Dermis microvascular lymphatic vessel endothelial cell (primary cell): ENCODE measurements at regions not wholly inside any gene's neighbourhood (a gene's known extent, or its start where the extent isn't known, plus 50 kb on each side); places are given as distances from the start of the nearest gene placed in this dataset.

Source experiments
- DNase-seq, 2 donors: peaks; one replicate each; pipeline versions ENCODE4 v3.0.0 to v3.0.0-alpha.2; 2010; ENCODE audit warnings: low read depth in 2 of 2

DNA sequence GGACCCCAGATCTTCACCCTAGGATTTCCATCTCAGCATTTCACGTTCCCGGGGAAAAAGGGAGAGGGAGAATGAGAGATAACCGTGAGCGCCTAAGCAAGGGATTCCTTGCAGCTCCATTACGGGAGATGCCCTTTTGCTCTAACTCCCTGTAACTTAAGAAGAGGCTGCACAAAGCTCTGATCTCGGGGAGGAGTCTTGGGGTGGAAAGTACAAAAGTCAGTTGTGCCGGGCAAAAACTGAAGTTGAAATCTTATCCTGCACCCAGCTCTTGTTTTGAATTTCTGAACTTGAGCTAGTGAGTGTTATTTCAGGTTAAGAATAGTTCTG is 256.4 kb upstream of the SOX21 start:
- DNase-seq, result no peak

DNA sequence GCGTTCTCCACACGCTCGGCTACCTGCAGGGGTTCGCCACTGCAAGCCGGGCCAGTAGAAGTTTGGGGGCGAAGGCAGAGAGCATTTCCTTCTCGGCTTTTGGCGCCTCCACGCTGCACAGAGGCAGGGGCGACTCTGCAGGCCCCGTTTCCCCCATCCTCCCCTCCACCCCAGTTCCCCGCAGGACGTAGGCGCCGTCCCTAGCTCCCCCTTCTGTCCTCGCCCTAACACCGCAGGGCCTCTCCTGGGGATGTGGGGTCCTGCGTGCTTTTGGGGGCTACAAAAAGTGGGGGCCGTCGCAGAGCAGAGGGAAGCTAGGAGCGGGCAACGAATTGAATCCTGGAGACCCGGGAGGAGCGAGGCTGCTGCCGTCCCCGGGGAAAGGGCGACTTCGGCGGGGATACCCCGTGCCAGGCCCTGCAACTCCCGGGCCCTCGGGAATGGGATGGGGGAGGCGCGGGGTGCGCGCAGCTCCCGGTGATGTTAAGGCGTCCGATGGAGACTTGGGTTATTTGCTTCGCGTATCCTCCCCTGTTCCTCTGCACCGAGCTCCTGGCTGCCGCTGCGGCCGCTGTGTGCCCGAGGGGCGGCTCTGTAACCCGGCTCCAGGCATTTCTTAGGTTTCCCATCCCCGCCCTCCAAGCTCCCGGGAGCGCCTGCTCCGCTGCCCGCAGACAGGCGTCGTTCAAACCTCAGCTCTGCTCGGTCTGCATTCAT is 255.9 kb upstream of the SOX21 start:
- DNase-seq, result no peak

DNA sequence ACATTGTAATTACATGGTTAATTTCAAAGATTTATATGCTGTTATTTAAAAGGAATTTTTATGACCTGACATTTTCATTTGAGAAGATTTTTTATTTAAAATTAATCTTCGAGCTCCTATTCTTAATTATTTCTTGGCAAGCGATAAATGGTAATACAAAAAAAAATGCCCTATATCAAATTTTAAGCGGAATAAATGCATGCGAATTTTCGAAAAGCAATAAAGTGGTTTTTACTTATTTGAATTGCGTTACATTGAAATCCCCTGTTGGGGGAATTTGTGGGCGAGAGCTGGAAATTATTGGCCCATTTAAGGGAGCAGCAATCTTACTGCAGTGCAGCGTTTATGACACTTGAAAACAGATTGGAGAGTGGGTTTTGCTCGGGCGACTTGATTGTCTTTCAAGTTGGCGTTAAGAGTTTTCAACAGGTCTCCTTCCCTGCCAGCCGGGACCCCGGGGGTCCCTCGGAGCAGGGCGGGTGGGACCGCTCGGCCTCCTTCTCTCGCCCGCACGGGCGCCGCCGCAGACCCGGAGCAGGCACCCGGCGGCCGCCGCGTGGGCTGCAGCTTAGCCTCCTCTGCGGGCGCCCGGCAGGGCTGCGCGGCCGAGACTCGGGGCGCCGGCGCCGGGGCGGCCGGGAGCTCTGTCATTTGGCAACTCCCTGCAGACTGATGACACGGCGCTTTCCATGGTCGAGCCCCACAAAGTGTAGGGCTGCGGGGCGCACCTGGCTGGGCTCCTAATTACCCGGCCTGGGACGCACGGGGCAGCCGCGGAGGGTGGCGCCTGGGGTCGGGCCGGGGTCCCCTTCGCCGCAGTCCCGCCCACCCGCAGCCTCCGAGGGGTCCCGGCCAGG is 255.1 kb upstream of the SOX21 start:
- peak in 1 of 2 donors; percentile 14 for DNase-seq

DNA sequence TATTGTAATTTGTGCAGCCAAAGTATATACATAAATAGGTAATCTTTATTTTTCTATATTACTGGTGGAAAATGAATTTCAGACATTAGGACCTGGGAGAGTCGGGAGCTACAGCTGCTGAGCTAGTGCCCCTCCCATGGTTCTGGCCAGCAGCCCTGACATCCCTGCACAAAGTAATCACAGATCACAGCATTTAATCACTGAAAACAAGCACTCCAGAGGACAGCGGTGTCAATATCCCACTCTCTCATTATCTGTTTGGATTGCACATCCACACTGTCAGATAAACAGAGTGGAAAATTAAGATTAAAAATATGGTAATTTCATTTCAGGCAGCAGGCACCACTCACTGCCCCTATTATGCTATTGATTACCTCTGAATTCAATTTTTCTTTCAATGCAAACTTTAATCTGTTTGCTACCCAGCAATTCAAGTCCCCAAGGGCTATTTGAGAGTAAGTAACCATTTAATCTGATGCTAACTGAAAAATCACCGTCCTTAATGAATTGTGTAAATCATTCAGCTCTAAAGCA is 254.1 kb upstream of the SOX21 start:
- DNase-seq, result no peak

DNA sequence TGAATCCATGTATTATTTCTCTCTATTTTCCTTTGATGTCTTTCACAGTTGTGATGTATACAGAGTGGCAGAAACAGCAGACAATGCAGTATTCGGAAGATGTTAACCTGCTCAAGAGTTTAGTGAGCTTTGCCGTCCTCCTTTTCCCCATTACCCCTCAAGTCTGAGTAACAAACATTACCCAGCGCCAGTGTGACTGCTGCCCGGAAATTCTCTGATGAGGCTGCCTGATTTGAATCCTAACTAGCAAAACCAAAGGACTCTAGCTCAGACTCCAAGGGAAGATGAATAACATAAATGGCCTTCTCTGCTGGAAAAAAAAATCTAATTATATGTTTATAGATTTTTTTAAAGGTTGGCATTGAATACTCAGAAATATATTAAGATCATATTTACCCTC is 247.3 kb upstream of the SOX21 start:
- no peak for DNase-seq

DNA sequence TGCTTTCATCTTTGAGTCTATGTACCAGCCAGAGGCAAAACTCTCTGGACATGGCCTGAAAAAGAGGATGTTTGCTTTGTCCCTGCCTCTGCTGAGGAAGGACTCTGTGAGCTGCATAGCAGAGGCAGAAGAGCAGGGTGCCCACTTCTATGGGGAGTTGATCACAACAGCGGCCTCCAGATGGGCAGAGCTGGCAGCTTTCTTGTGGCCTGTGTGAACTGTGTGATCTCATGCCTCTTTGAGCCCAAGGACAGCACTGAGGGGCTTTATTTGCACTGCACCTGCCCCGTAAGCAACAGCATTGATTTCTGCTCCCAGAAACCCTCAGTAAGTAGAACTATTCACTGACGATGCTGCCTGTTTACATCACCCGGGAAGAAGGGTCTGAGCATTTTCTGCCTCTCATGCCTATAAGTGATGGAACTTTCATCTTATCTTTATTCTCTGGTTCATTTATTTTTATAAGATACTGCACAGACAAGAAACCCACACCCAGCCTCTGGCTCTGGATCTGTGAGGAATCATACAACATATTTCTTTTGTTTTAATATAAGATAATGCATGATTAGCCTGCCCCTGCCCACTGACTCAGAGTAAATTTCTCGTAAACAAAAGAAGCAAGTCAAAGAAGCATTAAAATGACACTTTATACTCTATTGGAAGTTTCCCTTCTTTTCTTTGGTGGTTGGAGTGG is 244.2 kb upstream of the SOX21 start:
- no peak for DNase-seq

DNA sequence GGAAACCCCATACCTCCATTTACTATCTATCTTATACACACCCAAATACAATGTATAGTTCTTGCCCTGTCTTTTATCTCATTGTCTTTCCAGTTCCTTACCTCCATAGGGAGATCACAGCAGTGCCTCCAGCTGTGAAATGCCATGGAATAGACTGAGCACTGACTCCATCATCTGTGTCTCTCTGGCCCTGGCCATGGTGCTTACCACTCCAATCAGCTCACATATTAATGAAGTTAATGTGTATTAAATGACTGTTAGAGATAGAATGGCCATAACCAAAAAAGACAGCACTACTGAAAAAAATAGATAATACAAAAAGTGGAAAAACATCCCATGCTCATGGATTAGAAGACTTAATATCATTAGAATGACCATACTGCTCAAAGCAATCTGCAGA is 240.4 kb upstream of the SOX21 start:
- no peak for DNase-seq

DNA sequence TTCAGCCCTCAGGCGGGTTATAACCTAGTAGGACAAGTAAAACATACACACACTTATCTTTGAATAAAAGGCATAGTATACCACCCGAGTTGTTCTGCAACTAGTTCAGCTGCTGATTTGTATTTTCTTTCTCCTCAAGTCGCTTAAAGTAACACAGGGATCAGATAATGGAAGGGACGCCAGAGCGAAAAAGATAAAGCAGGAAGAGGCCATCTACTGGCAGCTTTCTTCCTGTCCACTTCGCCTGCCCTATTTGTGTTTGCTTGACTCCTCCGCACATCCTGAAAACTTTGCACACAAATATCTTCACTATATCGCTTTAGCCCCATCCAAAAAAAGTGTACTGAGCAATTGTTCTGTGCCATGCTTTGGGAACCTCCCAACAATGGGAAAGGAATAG is 238.0 kb upstream of the SOX21 start:
- DNase-seq, result peak; percentile 32 to 33

DNA sequence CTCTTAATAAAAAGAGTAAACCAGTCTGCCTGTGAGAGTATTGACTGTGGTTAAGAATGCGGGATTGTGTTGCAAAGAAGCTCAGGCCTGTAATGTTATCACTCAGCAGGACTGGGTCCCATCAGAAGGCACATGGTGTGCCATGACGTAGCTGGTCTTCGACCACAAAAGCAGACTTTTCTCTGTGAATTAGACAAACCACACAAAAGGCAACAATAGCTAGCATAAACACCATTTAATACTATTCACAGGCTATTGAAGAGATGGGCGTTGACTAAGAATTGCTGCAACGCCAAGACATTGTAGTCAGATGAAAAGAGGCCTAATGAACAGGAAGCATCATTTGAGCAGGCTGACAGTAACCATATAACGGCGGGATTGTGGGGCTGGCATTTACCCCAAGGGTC is 235.6 kb upstream of the SOX21 start:
- no peak for DNase-seq

DNA sequence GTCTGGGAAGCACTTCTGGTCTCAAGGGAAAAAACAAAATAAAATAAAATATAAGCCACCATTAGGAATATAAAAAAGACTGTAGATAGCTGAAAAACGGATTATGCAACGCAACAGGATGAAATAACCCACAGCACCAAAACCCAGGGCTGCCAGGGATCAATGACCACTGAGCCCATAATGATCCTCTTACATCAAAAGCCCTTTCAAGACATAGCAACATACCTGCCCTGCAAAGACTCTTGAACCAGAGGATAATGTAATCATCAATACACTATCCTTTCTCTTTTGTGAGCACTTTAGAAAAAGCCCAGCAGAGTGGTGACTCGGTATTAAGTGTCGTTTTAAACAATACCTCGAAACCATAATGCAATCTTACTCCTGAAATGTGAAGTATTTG is 235.0 kb upstream of the SOX21 start:
- no peak for DNase-seq

DNA sequence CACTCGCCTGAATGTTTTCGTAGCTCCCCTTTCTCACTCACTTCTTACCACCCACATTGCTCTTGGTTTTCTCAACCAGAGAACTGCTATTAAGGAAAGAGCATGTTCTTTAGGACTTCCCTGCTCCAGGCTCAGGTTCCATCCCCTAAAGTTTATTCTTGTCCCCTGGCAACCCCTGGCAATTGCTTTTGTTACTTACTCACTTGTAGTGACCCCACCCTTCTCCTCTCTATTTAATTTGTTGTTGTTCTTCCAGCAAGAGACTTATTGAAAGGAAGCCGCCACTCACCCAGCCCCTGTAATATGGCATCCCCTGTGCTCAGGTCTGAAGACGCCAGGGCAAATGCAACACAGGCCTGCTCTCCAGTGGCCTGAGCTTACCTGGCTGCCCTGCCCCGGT is 233.7 kb upstream of the SOX21 start:
- no peak for DNase-seq

DNA sequence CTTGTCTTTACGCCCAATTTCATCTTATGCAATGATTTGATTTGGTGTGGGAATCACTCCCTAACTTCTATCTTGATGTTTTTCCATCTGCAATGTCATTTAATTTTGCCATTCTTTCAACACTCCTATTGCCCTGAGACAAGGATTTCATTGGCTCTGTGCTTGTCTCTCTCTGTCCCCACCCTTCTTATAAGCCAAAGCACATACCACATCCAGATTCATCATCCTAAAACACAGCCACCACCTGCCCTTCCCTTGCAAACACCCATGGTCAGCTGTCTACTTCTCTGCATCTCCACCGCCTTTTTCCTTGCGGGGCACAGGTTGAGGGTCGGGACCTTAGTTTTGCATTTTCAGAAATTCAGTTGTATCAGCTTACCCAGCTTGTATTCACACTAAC is 225.8 kb upstream of the SOX21 start:
- DNase-seq, result no peak

DNA sequence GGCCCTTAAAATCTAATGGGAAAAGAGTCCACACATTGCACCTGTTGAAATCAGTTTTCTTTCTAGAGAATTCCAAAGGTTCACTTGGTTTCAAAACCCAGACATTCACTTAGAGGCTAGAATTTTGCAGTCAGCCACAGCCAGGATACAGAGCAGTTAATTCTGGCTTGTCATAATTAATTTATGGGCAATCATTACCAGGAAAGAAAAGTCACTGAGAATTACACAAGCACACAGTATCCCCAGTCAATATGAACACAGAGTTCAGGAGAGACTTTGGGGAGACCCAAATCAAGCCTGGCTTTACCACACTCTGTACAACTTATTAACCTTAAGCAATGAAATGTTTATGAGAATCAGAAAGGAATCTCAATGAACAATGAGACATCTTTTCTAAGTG is 224.3 kb upstream of the SOX21 start:
- DNase-seq, result no peak

DNA sequence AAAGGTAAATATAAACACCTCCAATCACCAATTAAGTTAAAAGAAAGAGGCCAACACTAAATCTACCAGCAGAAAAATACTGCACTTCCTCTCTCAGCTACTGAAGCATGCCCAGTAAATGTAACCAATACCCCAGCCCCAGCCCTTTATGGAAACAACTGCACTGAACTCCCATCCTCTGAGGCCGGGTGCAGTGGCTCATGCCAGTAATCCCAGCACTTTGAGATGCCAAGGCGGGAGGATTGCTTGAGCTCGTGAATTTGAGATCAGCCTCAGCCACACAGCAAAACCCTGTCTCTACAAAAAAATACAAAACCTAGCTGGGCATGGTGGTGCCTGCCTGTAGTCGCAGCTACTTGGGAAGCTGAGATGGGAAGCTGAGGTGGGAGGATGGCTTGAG is 221.6 kb upstream of the SOX21 start:
- DNase-seq, result no peak

DNA sequence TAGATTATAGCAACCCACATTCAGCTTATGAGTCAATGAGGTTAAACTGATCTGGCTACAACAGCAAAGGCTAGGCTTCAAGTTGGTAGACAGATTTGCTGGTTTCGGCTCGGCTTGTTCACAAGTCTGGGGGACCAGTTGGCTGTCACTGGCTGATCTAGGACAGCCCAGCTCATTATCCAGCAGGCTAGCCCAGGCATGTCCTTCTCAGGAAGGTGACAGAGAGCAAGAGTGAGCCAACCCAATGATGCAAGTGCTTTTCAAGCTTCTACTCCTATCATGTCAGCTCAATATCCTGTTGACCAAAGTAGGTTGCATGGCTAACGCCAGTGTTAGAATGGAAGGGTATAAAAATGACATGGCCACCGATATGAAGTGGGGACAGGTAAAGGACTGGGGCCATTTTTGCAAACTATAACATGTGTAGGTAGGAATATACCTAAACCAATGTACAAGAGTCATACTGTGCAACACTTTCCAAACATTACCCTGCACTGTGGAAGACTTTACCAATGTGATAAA is 220.9 kb upstream of the SOX21 start:
- no peak for DNase-seq

DNA sequence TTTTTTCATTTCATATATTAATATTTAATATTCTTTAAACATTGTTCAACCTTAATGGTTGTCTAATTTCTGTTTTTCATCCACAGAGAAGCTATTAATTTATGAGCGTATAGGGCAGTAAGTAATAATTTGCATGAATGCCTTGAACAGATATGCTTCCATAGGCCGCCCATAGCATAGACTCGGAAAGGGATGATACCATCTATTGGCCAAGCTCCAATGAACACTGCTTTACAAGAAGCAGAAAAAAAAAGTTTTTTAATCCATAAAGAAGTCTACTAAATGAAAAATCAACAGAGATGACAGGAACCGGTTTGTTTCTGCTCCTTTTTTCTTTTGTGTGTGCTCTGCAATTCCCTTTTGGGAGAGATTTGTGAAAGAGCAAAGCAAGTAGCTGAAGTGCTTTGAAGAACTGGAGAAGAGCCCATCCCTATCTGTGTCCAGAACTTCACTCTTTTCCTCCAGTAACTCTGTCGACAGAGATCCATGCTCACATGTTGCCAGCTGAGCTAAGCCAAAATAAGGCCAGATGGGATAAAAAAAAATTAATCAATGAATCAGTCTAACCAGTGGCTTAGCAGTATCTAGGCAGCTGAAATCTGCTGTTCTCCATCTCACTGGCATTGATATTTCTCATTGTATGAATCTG is 215.9 kb upstream of the SOX21 start:
- DNase-seq, result no peak

DNA sequence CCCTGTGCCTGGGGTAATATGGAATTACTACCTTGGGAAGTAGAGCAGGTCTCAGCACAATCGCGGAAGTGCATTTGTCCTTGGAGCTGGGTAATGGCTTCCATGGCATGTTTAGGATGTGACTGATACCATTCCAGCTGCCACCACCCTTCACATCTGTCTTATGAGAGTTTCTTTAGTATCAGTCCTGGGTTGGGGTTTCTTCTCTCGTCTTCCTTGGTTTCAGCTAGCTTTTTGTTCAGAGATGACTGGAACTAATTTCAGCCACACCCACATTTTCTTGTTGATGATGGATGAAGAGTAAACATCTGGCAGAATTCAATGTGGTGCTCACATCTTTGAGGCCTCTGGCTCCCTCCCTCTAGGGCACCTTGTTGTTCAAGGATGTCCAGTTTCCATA is 212.9 kb upstream of the SOX21 start:
- no peak for DNase-seq

DNA sequence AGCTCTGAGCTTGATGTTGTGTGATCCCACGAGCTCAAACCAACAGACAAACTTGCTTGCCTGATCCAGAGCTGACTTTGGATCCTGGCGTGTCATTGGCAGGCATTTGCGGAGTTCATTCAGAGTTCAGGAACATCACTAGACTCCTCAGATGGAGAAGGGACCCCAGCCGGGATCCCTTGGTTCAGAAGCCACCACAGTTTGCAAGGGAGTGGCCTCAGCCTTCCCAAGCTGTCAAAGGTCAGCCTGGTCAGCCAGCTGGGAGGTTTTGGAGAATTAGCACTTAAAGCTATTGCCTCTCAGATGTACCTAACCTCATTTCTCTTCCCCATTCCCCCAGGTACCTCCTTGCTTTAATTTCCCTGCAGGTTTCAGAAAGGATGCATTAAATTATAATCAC is 208.8 kb upstream of the SOX21 start:
- DNase-seq, result no peak

DNA sequence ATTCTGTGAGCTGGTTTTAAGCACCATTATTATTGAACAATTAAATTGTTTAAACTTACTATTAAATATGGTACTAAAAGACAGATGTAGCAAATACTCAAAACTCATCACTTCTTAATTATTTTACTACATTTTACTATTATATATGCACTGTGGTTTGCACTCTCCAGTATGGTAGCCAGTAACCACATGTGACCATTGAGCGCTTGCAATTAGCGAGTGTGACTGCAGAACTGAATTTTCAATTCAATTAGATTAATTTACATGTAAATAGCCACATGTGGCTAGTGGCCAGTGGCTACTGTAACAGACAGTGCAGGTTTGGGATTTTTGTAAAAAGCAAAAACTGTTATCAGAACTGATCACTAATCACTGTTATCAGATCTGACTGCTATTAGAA is 208.2 kb upstream of the SOX21 start:
- no peak for DNase-seq

DNA sequence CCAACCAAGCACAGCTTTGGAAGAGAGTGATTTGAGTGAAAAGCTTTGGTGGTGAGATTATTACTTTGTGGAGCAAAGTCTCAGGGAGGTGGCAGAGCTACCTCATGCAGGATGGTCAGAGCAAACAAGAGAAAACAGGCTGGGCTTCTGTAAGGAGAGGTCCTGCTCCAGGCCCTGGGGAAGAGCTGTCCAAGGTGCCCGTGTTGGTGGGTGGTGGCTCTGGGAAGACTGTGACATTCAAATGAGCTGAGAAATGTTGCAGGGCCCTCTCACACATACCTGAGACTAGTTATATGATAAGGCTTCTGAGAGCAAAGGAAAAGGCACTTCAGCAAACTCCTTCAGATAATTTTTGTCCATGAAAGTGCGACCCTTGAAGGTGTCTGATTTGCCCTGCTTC is 205.5 kb upstream of the SOX21 start:
- DNase-seq, result peak in 1 of 2 donors; percentile 4

DNA sequence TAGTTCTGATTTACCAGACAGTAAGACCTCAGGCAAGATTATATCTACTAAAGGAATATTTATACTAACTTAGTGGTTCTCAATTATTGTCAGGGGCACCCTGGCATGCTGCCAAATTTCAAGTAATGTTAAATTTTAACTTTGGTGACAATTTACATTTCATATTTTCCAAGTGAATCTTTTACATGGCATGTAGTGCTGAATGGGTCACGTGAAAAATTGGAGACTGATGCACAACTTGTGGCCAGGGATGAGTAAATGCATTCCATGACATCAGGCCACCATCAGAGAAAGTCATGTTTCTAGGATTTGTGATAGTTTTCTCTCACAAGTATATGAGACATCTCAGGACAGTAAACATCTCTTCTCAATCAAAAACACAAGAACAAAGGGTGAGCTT is 202.6 kb upstream of the SOX21 start:
- no peak for DNase-seq

DNA sequence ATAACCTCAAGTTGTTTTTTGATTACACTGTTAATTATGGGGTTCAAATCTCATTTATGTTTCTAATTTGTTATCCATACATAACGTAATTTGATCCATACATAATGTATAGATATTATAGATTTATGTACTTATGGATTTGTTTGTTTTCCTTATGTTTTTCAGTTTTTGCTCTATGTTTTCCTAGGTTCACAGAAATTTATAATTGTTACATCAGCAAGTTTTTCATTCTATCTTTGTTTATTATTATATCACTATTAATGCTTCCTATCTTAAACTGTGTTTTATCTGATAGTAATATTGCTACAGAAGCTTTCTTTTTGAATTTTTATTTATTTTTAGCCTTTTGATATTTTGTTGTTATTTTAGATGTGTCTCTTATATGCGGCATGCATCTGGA is 194.3 kb upstream of the SOX21 start:
- DNase-seq, result no peak
